ENCODE measurements at regions not wholly inside any gene's neighbourhood (a gene's known extent, or its start where the extent isn't known, plus 50 kb on each side); places are given as distances from the start of the nearest gene placed in this dataset.

GRCh38 chr2:144240656-144241339 lies 279.1 kb downstream of the ZEB2 start:
- 70% methylated on average over 2 of the region's 3 CpGs for WGBS (ENCODE audit: insufficient coverage)
- H3K4me1 Mint-ChIP-seq = peaks cover 22% of the 10 kb centered on the region
- H3K36me3 Mint-ChIP-seq = no peaks in the 10 kb centered on the region
- Histone ChIP-seq H2AFZ (ENCODE audit: insufficient read depth, low read depth, low read length, poor library complexity, severe bottlenecking) (no peak overlapping the region), H4K20me1 (ENCODE audit: insufficient read depth, low read length) (no peaks in the 10 kb centered on the region), H3K4me3 (replicated peaks in 1 of 3; ENCODE audit: low read depth in 2 of 3, low read length in 3 of 3) (no peak overlapping the region), H3K9me3 (replicated peaks in 1 of 2; ENCODE audit: control insufficient read depth in 1 of 2, insufficient read depth in 1 of 2, low read length in 2 of 2) (no peaks in the 10 kb centered on the region), H3K9ac (ENCODE audit: insufficient read depth, low read length, poor library complexity, severe bottlenecking) (no peak overlapping the region), H3K79me2 (ENCODE audit: insufficient read depth, low read length) (no peaks in the 10 kb centered on the region), H3K27me3 (ENCODE audit: control insufficient read depth in 2 of 2, insufficient read depth in 2 of 2, low read length in 2 of 2) (no peaks in the 10 kb centered on the region), H3K4me1 (ENCODE audit: control insufficient read depth in 1 of 2, insufficient read depth in 2 of 2, low read length in 2 of 2) (peaks cover 19 to 22% of the 10 kb centered on the region in 2 donors), H3K27ac (ENCODE audit: low read depth in 1 of 2, low read length in 2 of 2) (no peak overlapping the region), H3K36me3 (replicated peaks in 1 of 2; ENCODE audit: control insufficient read depth in 1 of 2, insufficient read depth in 2 of 2, low read length in 2 of 2) (no peaks in the 10 kb centered on the region), H3K4me2 (replicated peaks; ENCODE audit: extremely low read depth, low read length, poor library complexity, severe bottlenecking) (no peak overlapping the region)
- peaks cover 0 to 5% (median 0%) of the 10 kb centered on the region in 7 donors for H3K9me3 Mint-ChIP-seq
- intact Hi-C loops (cut with micrococcal nuclease) = no loop called here
- no peak overlapping the region for H3K27ac Mint-ChIP-seq
- H3K4me3 Mint-ChIP-seq = no peak overlapping the region
- H3K27me3 Mint-ChIP-seq (ENCODE audit: low read depth in 3 of 3) = no peaks in the 10 kb centered on the region
- DNase-seq = no peak
- TF ChIP-seq CTCF (IDR thresholded peaks at IDR 0.05) = no peak

- intact Hi-C loops (cut with micrococcal nuclease) = no loop called here
- TF ChIP-seq CTCF (IDR thresholded peaks at IDR 0.05) = no peak
- peaks cover 0 to 4% (median 0%) of the 10 kb centered on the region in 7 donors for H3K9me3 Mint-ChIP-seq
- no peaks in the 10 kb centered on the region for H3K27me3 Mint-ChIP-seq (ENCODE audit: low read depth in 3 of 3)
- Histone ChIP-seq H3K4me2 (replicated peaks; ENCODE audit: extremely low read depth, low read length, poor library complexity, severe bottlenecking) (no peak overlapping the region), H3K27me3 (ENCODE audit: control insufficient read depth in 2 of 2, insufficient read depth in 2 of 2, low read length in 2 of 2) (no peaks in the 10 kb centered on the region), H4K20me1 (ENCODE audit: insufficient read depth, low read length) (no peaks in the 10 kb centered on the region), H3K9ac (ENCODE audit: insufficient read depth, low read length, poor library complexity, severe bottlenecking) (no peak overlapping the region), H3K4me3 (replicated peaks in 1 of 3; ENCODE audit: low read depth in 2 of 3, low read length in 3 of 3) (no peak overlapping the region), H3K36me3 (replicated peaks in 1 of 2; ENCODE audit: control insufficient read depth in 1 of 2, insufficient read depth in 2 of 2, low read length in 2 of 2) (no peaks in the 10 kb centered on the region), H3K9me3 (replicated peaks in 1 of 2; ENCODE audit: control insufficient read depth in 1 of 2, insufficient read depth in 1 of 2, low read length in 2 of 2) (no peaks in the 10 kb centered on the region), H3K79me2 (ENCODE audit: insufficient read depth, low read length) (no peaks in the 10 kb centered on the region), H3K4me1 (ENCODE audit: control insufficient read depth in 1 of 2, insufficient read depth in 2 of 2, low read length in 2 of 2) (peaks cover 19 to 22% of the 10 kb centered on the region in 2 donors), H3K27ac (ENCODE audit: low read depth in 1 of 2, low read length in 2 of 2) (no peak overlapping the region), H2AFZ (ENCODE audit: insufficient read depth, low read depth, low read length, poor library complexity, severe bottlenecking) (no peak overlapping the region)
- H3K4me1 Mint-ChIP-seq = peaks cover 22% of the 10 kb centered on the region
- no peak overlapping the region for H3K4me3 Mint-ChIP-seq
- H3K27ac Mint-ChIP-seq = no peak overlapping the region
- H3K36me3 Mint-ChIP-seq = peaks cover 0 to 3% of the 10 kb centered on the region in 2 donors
- no CpG with 5 or more reads among the region's 1 CpG for WGBS (ENCODE audit: insufficient coverage)
- DNase-seq = no peak
These were observed 280.2 kb downstream of the ZEB2 start for GRCh38 chr2:144239726-144240125.

Measured in CD14-positive monocyte (primary cell).